NCI-H345 treated with DMSO at 0.1 percent for 48 hours (cell line): ENCODE measurements at regions not wholly inside any gene's neighbourhood (a gene's known extent, or its start where the extent isn't known, plus 50 kb on each side); places are given as distances from the start of the nearest gene placed in this dataset.

Source experiments
- DNase-seq: peaks from one replicate; lab custom pipeline; 2025; ENCODE audit not compliant: unreplicated experiment; lab: John Stamatoyannopoulos, UW

- DNase-seq = no peak
Measured at GRCh38 chr4:163582703-163583102, 88.2 kb downstream of the TMA16 start.

- no peak for DNase-seq
Measured at GRCh38 chr4:163587867-163588266, 93.4 kb downstream of the TMA16 start.

GRCh38 chr4:163588532-163588931 lies 94.0 kb downstream of the TMA16 start:
- DNase-seq = no peak

- DNase-seq = no peak
Measured at GRCh38 chr4:163590103-163590502, 95.6 kb downstream of the TMA16 start.

- no peak for DNase-seq
Measured at GRCh38 chr4:163590619-163591264, 96.3 kb downstream of the TMA16 start.

- DNase-seq = no peak
Measured at GRCh38 chr4:163591614-163592020, 97.1 kb downstream of the TMA16 start.

GRCh38 chr4:163592212-163592611 lies 97.7 kb downstream of the TMA16 start:
- DNase-seq = no peak

- DNase-seq = no peak
Measured at GRCh38 chr4:163595580-163595979, 101.1 kb downstream of the TMA16 start.

GRCh38 chr4:163598028-163598427 lies 103.5 kb downstream of the TMA16 start:
- no peak for DNase-seq

GRCh38 chr4:163598489-163598888 lies 104.0 kb downstream of the TMA16 start:
- DNase-seq = no peak

- no peak for DNase-seq
Measured at GRCh38 chr4:163600727-163601126, 106.2 kb downstream of the TMA16 start.

- no peak for DNase-seq
Measured at GRCh38 chr4:163603257-163603656, 108.8 kb downstream of the TMA16 start.

GRCh38 chr4:163606896-163607691 lies 112.6 kb downstream of the TMA16 start:
- no peak for DNase-seq

- no peak for DNase-seq
Measured at GRCh38 chr4:163609019-163609418, 114.5 kb downstream of the TMA16 start.

- DNase-seq = no peak
Measured at GRCh38 chr4:163610648-163611047, 116.2 kb downstream of the TMA16 start.

GRCh38 chr4:163611182-163611581 lies 116.7 kb downstream of the TMA16 start:
- no peak for DNase-seq

- DNase-seq = no peak
Measured at GRCh38 chr4:163611784-163612445, 117.4 kb downstream of the TMA16 start.

GRCh38 chr4:163612762-163613161 lies 118.3 kb downstream of the TMA16 start:
- no peak for DNase-seq

GRCh38 chr4:163613383-163613782 lies 118.9 kb downstream of the TMA16 start:
- no peak for DNase-seq

GRCh38 chr4:163614866-163615265 lies 120.4 kb downstream of the TMA16 start:
- DNase-seq = no peak

- DNase-seq = no peak
Measured at GRCh38 chr4:163618845-163619244, 124.4 kb downstream of the TMA16 start.

GRCh38 chr4:163620738-163621137 lies 126.2 kb downstream of the TMA16 start:
- no peak for DNase-seq
